RWPE2 (cell line): ENCODE measurements at regions not wholly inside any gene's neighbourhood (a gene's known extent, or its start where the extent isn't known, plus 50 kb on each side); places are given as distances from the start of the nearest gene placed in this dataset.
A peak's percentile ranks its signal among the peaks of the same experiment; 100 is the strongest.

Experiments used
- ATAC-seq: fragments of 200-7000 bp; cut with Tn5 transposase; 3 replicates; pipeline ENCODE4 v1.9.1; 2021; ENCODE audit warnings: low read depth
- DNase-seq: peaks from one replicate; pipeline ENCODE4 v3.0.0-alpha.2; 2020; ENCODE audit warnings: low spot score
- H3K27ac ChIP-seq: fragments of 450-650 bp; 2 replicates; pipeline ENCODE4 v1.5.1; 2017; ENCODE audit warnings: mild to moderate bottlenecking; ENCODE audit not compliant: poor library complexity, severe bottlenecking
- H3K27me3 ChIP-seq: fragments of 250-450 bp; sonication (Bioruptor Pico); 2 replicates; pipeline ENCODE4 v1.5.1; 2021; ENCODE audit warnings: mild to moderate bottlenecking, moderate library complexity; ENCODE audit not compliant: insufficient read depth, poor library complexity, severe bottlenecking
- H3K36me3 ChIP-seq: fragments of 250-450 bp; sonication (Bioruptor Pico); 2 replicates; pipeline ENCODE4 v1.5.1; 2020; ENCODE audit warnings: low read depth, mild to moderate bottlenecking, moderate library complexity
- H3K4me1 ChIP-seq: fragments of 250-450 bp; sonication (Bioruptor Pico); 2 replicates; pipeline ENCODE4 v1.5.1; 2021; ENCODE audit warnings: mild to moderate bottlenecking, moderate library complexity; ENCODE audit not compliant: insufficient read depth, poor library complexity, severe bottlenecking
- H3K4me3 ChIP-seq: fragments of 250-450 bp; sonication (Bioruptor Pico); 2 replicates; pipeline ENCODE4 v1.5.1; 2021; ENCODE audit warnings: mild to moderate bottlenecking, moderate library complexity; ENCODE audit not compliant: severe bottlenecking
- H3K9me3 ChIP-seq: fragments of 250-450 bp; sonication (Bioruptor Pico); 2 replicates; pipeline ENCODE4 v1.5.1; 2021; ENCODE audit warnings: mild to moderate bottlenecking, moderate library complexity; ENCODE audit not compliant: severe bottlenecking
- TF ChIP-seq, protein P1 (sequence below): fragments of 450-650 bp; IDR thresholded peaks from one replicate; pipeline ENCODE4 v1.5.1; 2017; ENCODE audit warnings: mild to moderate bottlenecking, moderate library complexity; ENCODE audit not compliant: poor library complexity, severe bottlenecking

DNA sequence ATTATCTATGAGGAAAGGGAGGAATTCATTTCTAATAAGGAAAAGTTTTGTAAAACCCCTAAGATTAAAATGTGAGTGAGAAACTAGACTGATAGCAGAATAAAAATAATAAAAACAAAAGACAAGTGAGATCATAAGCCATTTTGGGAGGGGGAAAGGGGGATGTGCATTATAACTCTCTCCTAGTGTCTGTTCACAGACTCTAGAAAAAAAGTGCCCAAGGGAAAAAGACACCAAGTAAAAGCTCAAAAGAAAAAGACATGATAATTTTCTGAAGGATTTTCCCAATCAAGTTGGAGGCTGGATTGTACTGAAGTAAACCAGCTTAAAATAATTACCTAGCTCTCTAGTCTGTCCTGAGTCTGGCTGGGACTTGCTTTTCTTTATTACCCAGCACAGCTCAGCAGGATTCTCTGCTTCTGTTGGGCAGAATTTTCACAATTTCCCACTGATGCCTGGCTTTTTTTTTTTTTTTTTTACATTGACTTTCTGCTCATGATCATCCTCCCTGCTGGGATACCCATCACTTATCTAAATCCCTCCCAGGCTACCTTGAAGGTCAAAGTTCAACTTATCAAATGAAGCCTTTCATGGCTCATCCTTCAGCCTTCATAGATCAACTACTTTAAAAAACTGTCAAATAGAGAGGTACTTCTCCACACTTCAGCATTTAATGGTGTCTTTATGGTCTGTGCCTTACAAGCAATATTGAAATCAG lies 124.2 kb upstream of the KCNJ16 start:
- no peak for DNase-seq

DNA sequence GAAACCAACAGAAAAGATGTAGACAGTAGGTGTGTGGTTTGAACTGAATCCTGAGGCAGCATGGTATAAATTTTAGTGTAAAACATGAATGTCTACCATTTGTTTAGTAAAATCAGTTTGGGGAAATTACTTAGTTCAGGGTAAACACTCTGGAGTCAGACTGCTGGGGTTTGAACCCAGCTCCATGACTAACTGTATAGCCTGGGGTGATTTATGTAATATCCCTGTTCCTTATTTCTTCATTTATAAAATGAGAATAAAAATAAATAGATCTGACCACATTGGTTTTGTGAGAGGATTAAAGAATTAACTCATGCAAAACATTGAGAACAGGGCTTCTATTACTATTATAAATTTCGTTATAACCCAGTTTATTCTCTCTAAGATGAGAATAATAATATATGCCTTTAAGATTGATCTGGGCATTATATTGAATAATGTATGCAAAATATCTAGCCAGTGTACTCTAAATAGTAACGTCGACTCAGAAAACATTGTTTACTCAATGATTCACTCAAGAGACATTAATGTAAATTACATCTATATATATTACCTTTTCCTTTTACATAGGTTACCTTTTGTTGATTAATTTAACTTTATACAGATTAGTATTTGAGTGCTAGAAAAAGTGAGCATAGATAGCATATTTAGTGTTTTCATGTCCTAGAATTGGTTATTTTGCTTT lies 120.6 kb upstream of the KCNJ16 start:
- ATAC-seq (peak; percentile 44; the same call in 1 of the 3 replicates), DNase-seq (no peak)
- H3K36me3 ChIP-seq, result no peaks in the 10 kb centered on the region
- no peak overlapping the region for H3K4me3 ChIP-seq
- H3K27me3 ChIP-seq, result no peaks in the 10 kb centered on the region
- H3K27ac ChIP-seq, result no peak overlapping the region
- TF ChIP-seq, protein P1, sequence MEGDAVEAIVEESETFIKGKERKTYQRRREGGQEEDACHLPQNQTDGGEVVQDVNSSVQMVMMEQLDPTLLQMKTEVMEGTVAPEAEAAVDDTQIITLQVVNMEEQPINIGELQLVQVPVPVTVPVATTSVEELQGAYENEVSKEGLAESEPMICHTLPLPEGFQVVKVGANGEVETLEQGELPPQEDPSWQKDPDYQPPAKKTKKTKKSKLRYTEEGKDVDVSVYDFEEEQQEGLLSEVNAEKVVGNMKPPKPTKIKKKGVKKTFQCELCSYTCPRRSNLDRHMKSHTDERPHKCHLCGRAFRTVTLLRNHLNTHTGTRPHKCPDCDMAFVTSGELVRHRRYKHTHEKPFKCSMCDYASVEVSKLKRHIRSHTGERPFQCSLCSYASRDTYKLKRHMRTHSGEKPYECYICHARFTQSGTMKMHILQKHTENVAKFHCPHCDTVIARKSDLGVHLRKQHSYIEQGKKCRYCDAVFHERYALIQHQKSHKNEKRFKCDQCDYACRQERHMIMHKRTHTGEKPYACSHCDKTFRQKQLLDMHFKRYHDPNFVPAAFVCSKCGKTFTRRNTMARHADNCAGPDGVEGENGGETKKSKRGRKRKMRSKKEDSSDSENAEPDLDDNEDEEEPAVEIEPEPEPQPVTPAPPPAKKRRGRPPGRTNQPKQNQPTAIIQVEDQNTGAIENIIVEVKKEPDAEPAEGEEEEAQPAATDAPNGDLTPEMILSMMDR, result no peak
- H3K4me1 ChIP-seq, result peaks cover 11% of the 10 kb centered on the region
- no peaks in the 10 kb centered on the region for H3K9me3 ChIP-seq

More for the DNA sequence above, 124.2 kb upstream of the KCNJ16 start:
- ATAC-seq, result no peak
- Histone ChIP-seq H3K27me3 (no peaks in the 10 kb centered on the region), H3K27ac (no peak overlapping the region), H3K4me1 (peaks cover 11% of the 10 kb centered on the region), H3K36me3 (no peaks in the 10 kb centered on the region), H3K4me3 (no peak overlapping the region), H3K9me3 (no peaks in the 10 kb centered on the region)
- TF ChIP-seq, protein P1, result no peak

DNA sequence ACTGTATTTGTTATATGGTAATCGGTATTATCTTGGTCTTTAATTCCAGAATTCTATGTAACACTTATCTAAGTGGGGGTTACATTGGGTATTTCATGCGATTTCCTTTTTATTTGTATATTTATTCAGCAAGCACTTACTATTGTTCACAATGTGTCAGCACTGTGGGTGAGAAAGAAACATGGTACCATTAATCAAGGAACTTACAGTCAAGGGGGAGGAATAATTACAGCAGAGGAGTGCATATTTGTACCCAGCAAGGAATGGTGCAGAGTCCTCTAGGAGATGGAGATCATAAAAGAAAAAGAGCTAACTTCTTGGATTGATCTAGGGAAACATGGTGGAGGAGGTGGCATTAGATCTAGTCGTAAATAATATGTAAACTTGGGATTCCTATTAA lies 117.0 kb upstream of the KCNJ16 start:
- no peaks in the 10 kb centered on the region for H3K27me3 ChIP-seq
- peaks cover 11% of the 10 kb centered on the region for H3K4me1 ChIP-seq
- H3K9me3 ChIP-seq, result no peaks in the 10 kb centered on the region
- no peak overlapping the region for H3K27ac ChIP-seq
- no peak overlapping the region for H3K4me3 ChIP-seq
- DNase-seq, result no peak
- no peak for ATAC-seq
- H3K36me3 ChIP-seq, result no peaks in the 10 kb centered on the region
- TF ChIP-seq, protein P1, result no peak

DNA sequence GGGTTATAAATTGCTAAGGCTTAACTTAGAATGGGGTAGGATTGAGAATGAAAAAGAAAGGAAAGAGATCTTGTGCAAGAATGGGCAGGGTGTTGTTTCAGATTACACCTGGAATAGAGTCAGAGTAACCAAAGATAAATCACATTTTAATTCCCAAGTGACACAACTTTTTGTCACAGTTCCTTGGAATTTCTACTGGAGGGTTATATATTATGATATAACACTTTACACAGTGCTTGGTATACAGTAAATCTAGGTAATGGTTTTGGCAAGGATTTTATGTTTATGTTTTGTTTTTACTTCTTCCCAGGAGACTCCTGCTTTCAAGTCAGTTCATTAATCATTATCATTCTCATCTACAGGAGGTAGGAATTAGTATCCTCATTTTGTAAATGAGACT lies 115.7 kb upstream of the KCNJ16 start:
- Histone ChIP-seq H3K36me3 (no peaks in the 10 kb centered on the region), H3K9me3 (no peaks in the 10 kb centered on the region), H3K4me1 (peaks cover 7% of the 10 kb centered on the region), H3K4me3 (no peak overlapping the region), H3K27me3 (no peaks in the 10 kb centered on the region), H3K27ac (no peak overlapping the region)
- TF ChIP-seq, protein P1, result no peak
- no peak for DNase-seq
- ATAC-seq, result no peak; the same call in 2 of the 3 replicates

DNA sequence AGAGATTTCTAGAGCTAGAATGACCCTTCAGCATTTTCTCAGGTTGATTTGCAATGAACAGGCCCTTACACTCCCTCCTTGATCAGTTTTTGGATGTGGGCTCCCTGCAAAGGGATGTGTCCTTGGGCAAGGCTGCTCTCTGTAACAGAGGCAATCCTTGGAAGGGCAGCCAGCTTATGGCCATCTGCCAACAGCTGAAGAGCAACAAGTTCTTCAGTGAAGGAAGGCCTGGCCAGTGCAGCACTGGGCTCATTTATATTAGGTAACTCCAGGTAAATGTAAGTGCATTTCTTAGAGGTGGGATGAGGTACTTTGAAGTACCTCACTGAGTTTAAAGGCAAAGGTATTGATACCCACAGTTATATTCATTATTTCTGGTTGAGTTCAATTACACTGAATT lies 114.3 kb upstream of the KCNJ16 start:
- DNase-seq (no peak), ATAC-seq (no peak)
- Histone ChIP-seq H3K9me3 (no peaks in the 10 kb centered on the region), H3K4me1 (no peaks in the 10 kb centered on the region), H3K4me3 (no peak overlapping the region), H3K36me3 (no peaks in the 10 kb centered on the region), H3K27me3 (peaks cover under 1% of the 10 kb centered on the region), H3K27ac (no peak overlapping the region)
- TF ChIP-seq, protein P1, result no peak
